ENCODE measurements at regions not wholly inside any gene's neighbourhood (a gene's known extent, or its start where the extent isn't known, plus 50 kb on each side); places are given as distances from the start of the nearest gene placed in this dataset.
A peak's percentile ranks its signal among the peaks of the same experiment; 100 is the strongest.
"Not testable (repeated sequence)": the region's sequence is repeated elsewhere in the genome, so short reads cannot be mapped to it uniquely, and the experiment has no call there.

GRCh38 chr3:73148682-73149081 is 87.2 kb downstream of the EBLN2 start:
- peaks cover 0 to 32% (median 14%) of the 10 kb centered on the region in 12 donors for H3K4me1 ChIP-seq
- H3K36me3 ChIP-seq, result no peaks in the 10 kb centered on the region
- intact Hi-C loops (cut with DNase I), result loop anchor here in 1 of 10 donors (10.0 kb wide), 1 partner anchor 266 kb away; no protein-coding TSS in a partner anchor
- TF ChIP-seq POLR2A (IDR thresholded peaks at IDR 0.05), result no peak
- no peak for DNase-seq
- H3K27ac ChIP-seq, result peak overlapping the region in 6 of 12 donors; percentile 1 to 59 (median 44)
- 48 to 61% (median 56%) methylated on average over 2 of the region's 2 CpGs for WGBS, 4 donors
- H3K9me3 ChIP-seq, result no peaks in the 10 kb centered on the region
- ATAC-seq, result peak in 1 of 4 donors; percentile 25
- peaks cover 0 to 3% (median 0%) of the 10 kb centered on the region in 9 donors for H3K27me3 ChIP-seq
- no peak overlapping the region for H3K4me3 ChIP-seq

DNA sequence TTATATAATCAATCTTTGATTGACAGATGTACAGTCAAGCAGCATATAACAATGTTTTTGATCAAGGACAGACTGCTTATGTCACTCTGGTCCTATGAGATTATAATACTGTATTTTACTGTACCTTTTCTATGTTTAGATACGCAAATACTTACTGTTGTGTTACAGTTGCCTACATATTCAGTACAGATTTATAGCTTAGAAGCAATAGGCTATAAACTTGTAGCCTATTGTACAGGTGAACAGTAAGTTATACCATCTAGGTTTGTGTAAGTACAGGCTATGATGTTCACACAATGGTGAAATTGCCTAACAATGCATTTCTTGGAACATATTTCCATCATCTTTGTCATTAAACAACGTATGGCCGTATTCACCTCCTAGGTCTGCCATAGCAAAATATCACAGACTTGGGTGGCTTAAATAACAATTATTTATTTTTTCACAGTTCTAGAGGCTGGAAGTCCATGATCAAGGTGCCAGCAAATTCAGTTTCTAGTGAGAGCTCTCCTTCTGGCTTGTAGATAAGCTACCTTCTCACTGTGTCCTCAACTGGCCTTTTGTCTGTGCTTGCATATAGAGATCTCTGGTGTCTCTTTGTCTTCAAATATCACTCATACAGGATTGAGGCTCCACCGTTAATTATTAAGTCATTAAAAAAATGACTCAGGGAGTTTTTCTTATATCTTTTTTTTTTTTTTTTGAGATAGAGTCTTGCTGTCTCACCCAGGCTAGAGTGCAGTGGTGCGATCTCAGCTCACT is 89.1 kb downstream of the EBLN2 start:
- peaks cover 0 to 3% (median 0%) of the 10 kb centered on the region in 9 donors for H3K27me3 ChIP-seq
- DNase-seq (no peak), ATAC-seq (no peak)
- H3K36me3 ChIP-seq, result no peaks in the 10 kb centered on the region
- H3K27ac ChIP-seq, result no peak overlapping the region
- H3K4me3 ChIP-seq, result no peak overlapping the region
- intact Hi-C loops (cut with DNase I), result no loop called here
- no peaks in the 10 kb centered on the region for H3K9me3 ChIP-seq
- 88 to 95% (median 93%) methylated on average over 5 of the region's 5 CpGs for WGBS, 4 donors
- TF ChIP-seq POLR2A (IDR thresholded peaks at IDR 0.05) (no peak), CTCF (IDR thresholded peaks at IDR 0.05) (no peak)
- H3K4me1 ChIP-seq, result peaks cover 0 to 21% (median 10%) of the 10 kb centered on the region in 12 donors

- H3K27me3 ChIP-seq; H3K27ac ChIP-seq; H3K4me3 ChIP-seq; H3K9me3 ChIP-seq; DNase-seq; intact Hi-C loops (cut with DNase I); H3K36me3 ChIP-seq; ATAC-seq: not testable (repeated sequence)
- WGBS, 4 donors, result 94 to 96% (median 94%) methylated on average over 22 of the region's 22 CpGs
- peaks cover 0 to 16% (median 8%) of the 10 kb centered on the region in 12 donors for H3K4me1 ChIP-seq
Observed at GRCh38 chr3:73152571-73152970, 91.1 kb downstream of the EBLN2 start.

DNA sequence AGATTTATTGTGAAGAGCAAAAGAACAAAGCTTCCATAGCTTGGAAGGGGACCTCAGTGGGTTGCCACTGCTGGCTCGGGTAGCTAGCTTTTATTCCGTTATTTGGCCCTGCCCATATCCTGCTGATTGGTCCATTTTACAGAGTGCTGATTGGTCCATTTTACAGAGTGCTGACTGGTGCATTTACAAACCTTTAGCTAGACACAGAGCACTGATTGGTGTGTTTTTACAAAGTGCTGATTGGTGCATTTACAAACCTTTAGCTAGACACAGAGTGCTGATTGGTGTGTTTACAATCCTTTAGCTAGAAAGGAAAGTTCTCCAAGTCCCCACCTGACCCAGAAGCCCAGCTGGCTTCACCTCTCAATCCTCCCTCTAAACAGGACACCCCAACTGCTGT is 91.6 kb downstream of the EBLN2 start:
- intact Hi-C loops (cut with DNase I); H3K36me3 ChIP-seq; H3K4me3 ChIP-seq; H3K27me3 ChIP-seq; ATAC-seq; H3K27ac ChIP-seq; DNase-seq; H3K9me3 ChIP-seq: not testable (repeated sequence)
- H3K4me1 ChIP-seq, result peaks cover 0 to 11% (median 5%) of the 10 kb centered on the region in 12 donors
- 11 to 88% (median 75%) methylated on average over 2 of the region's 2 CpGs for WGBS, 4 donors

- H3K4me3 ChIP-seq; H3K27ac ChIP-seq; DNase-seq; H3K36me3 ChIP-seq; H3K27me3 ChIP-seq; ATAC-seq; intact Hi-C loops (cut with DNase I); H3K4me1 ChIP-seq: not testable (repeated sequence)
- 41 to 46% (median 43%) methylated on average over 3 of the region's 3 CpGs for WGBS, 4 donors
- peaks cover 0 to 13% (median 0%) of the 10 kb centered on the region in 12 donors for H3K9me3 ChIP-seq
Observed at GRCh38 chr3:73154261-73154660, 92.8 kb downstream of the EBLN2 start.

- intact Hi-C loops (cut with DNase I); DNase-seq; H3K36me3 ChIP-seq; H3K4me1 ChIP-seq; ATAC-seq; H3K27ac ChIP-seq; H3K27me3 ChIP-seq; H3K4me3 ChIP-seq: not testable (repeated sequence)
- H3K9me3 ChIP-seq, result peaks cover 0 to 15% (median 0%) of the 10 kb centered on the region in 12 donors
- 65 to 79% (median 74%) methylated on average over 3 of the region's 3 CpGs for WGBS, 4 donors
Observed at GRCh38 chr3:73155441-73155840, 94.0 kb downstream of the EBLN2 start.

Data from heart left ventricle (tissue), 16 donors.